ENCODE measurements at regions not wholly inside any gene's neighbourhood (a gene's known extent, or its start where the extent isn't known, plus 50 kb on each side); places are given as distances from the start of the nearest gene placed in this dataset.
"Not testable (repeated sequence)": the region's sequence is repeated elsewhere in the genome, so short reads cannot be mapped to it uniquely, and the experiment has no call there.

DNA sequence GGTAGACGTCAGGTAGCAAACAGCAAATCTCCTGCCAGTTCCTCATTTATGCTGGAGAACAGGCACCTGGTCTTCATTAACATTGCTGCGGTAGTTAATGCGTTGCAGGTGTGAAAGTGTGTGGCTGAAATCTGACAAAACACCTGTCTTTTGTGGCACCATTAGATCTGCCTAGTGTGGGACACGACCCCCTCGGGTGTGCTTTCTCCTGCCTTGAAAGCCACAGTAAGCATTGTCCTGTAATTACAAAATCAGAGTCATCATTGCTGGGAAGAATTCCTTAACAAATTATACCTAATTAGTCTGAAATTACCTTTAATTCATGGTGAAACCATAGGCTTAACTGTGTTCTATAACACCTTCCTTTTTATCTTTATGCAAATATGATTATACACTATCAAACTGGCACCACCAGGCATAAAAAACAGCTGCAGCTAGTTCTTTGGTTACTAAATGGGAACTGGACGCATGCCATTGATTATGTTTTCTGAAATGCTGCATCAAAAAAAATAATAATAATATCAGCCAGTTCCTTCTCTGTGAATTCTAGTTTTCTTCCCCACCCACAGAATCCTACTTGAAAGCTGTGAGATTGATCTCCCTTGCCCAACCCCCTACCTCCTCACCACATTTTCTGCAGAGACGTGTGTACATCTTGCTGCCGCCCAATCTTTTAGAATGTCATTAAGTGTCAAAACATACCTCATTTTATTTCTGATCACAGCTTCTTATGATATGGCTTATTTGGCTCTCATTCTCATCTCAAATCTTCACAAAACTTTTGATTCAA is 374.0 kb downstream of the NFIB start:
- DNase-seq: no peak

DNA sequence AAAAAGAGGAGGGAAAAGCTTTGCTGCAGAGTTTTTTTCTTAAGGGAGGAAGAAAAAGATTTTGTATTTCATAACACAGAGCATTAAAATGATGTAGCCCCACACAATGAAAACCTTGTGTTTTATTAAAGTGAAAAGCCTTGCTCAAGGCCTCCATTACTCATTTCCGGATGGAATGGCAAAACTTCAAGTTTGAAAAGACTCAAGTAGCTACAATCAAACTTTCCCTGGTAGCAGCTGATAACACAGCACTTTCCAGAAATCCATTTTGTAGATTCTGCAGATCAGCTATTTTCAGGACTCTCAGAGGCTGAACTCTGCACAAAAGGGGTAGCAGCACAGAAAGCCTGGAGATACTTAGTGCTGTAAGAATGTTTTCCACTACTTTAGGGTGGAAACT is 374.8 kb downstream of the NFIB start:
- no peak for DNase-seq

DNA sequence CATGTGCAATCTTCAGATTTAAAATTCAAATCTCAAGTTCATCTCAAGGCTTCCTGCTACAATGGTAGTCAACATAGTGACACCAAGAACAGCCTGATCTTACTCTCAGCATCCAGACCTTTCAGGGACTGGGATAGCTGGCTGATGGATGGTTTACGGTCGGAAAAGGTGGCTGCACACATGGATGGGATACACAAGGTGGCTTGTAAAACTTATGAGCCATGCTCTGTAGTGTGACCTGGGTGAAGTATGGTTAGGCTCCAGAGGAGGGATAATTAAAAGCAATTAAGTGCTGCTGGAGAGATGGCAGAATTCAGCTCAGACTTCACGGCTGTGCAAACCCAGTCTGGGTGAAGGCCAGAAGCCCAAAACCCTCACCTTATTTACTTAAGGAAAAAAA is 379.5 kb downstream of the NFIB start:
- DNase-seq: no peak

DNA sequence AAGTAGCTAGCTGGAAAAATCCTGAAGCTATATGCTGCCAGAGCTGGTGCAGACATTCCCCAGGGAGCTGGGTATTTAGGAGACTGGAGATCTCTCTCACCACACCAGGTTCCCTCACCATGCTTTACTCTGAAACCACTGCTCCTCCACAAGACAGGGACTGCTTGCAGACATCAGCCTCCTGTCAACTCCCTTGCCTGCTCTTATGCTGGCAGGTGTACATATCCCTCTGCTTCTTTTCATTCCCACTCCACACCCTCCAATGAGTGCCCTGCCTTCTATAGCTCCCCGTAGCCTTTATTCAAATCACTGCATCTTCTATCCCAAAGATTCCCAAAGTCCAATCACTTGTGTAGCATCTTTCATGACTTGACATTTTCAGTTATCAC is 380.7 kb downstream of the NFIB start:
- DNase-seq: no peak

DNA sequence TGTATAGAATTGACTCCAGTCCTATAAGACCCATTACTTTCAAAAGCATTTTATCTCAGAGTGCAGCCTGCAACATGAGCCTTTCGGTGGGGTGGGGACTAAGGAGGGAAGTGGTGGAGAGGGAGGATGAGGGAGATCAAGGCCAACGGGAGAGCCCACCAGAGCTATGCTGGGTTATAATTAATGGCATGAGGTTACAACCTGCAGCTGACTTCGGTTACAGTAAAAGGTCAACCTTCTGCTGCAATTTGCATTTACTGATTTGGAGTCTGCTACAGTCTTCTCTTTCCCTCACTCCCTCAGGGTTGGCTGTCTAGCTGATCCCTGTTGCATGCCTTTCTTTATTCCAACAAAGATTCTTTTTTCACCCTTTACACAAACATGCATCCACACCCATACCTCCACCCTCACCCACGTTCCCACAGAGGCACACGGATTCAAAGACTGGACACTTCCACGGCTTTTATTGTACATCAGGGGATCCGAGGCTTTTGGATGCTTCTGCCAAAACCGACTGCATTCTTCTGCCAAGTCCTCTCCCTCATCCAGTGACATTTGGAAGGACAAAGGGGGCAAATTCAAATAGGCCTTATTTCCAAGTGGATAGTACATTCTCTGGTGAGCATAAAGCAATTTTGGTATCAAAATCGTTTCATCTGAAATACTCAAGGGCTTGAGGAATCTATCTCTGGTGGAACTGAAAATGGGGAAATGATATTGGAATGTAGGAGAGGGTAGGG is 381.2 kb downstream of the NFIB start:
- no peak for DNase-seq

DNA sequence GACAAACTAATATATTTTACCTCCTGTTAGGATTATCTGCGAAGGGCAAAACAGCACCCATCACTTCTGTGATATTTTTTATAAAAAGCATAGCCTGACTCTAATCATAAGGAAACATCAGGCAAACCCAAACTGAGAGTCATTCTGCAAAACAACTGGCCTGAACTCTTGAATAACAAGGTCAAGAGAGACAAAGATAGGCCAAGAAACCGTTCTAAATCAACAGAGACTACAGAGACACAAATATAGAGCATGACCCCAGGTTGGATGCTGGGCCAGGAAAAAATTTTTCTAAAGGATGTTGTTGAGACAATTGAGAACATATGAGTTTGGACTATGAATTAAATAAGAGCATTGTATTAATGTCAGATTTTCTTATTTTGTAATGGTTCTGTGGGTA is 384.9 kb downstream of the NFIB start:
- DNase-seq: no peak

DNA sequence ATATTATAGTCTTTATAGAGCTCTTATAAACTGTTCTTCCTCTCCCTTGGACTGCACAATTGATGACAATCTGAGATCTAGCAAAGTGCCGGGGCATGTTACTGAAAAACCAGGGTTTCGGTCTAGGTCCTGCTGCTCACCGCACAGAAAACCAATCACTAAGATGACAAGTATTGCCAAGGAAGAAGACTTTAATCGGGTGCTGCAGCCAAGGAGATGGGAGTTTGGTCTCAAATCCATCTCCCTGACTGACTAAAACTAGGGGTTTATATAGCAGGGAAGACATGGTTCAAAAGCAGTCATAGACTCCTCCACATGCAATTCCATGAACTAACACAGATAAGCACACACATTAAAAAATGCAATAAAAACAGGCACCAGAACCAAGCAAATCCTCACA is 390.6 kb downstream of the NFIB start:
- DNase-seq: no peak

DNA sequence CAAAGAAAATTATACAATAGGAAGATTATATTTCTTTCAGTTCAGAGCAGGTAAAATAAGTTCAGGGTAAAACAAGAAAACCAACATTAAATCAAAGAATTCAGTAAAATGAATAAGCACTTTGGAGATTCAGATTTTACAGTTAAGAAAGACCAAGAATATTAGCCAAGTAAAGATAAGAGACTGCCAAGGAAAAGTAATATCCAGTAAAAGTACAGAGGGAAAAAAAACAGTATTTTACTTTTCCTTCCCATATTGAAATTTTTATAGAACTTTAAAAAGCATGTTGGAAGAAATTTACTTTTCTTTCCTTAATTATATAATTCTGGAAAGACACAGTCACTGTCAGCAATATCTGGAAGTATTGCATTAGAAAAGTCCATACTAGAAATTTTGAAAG is 393.4 kb downstream of the NFIB start:
- no peak for DNase-seq

DNA sequence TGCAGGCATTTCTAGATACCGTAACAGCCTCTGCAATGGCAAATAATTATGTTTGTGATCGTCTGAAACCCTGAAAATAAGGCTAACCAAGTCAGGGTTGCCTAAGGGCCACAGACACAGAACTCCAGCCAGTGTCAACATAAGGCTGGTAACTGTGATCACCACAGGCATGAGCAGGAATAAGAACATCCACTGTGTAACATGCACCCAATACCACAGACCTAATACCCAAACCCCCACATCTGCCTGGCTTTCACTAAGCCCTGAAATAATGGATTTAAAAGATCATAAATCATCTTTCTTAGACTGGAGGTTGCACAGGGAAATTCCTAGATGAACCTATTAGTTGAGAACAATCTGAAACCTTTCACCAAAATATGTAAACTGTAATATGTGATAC is 394.5 kb downstream of the NFIB start:
- DNase-seq: no peak

DNA sequence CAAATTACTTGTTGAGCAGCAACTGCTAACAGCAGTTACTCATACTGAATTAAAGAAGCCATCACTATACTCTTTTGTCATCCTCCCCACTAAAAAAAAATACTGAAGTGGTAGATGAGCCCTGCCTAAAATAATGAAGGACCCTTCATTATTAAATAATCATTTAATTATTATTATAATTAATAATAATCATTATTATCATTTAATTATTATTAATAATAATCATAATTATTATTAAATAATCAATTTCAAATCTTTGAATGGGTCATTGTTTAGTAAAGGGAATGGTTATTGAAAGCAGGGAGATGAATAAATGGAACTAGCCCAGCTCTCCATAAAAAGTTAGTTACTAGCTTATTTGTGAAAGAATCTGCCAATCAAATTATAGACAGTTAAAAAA is 396.4 kb downstream of the NFIB start:
- DNase-seq: no peak

DNA sequence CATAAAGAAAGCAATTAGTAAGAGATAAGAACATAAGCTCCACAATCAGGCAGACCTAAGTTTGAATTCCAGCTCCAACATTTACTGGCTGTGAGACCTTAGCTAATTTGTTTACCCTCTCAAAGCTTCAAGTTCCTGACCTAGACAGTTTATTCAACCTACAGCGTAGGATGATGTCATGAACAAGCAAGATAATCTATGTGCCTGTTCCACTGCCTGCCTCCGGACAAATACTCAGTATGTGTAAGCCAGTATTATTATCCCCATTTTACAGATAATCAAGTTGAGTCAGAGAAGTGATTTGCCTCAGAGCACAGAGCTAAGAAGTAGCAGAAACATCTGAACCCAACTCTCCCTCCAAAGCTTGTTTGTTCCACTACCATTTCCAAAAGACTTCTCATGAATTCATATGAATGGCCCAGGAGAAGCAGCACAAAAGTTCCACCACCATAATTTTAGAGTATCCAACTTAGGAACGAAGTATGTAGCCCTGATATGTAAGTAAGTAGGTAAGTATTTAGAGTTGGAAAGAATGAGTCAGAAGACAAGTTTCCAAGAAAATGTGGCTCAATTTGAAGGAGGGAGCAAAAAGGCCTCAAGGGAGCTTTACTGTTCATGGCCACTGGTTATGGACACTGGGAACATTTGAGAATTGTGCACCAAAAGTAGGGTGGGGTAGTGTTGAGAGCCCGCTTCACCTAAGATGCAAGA is 398.2 kb downstream of the NFIB start:
- no peak for DNase-seq

DNA sequence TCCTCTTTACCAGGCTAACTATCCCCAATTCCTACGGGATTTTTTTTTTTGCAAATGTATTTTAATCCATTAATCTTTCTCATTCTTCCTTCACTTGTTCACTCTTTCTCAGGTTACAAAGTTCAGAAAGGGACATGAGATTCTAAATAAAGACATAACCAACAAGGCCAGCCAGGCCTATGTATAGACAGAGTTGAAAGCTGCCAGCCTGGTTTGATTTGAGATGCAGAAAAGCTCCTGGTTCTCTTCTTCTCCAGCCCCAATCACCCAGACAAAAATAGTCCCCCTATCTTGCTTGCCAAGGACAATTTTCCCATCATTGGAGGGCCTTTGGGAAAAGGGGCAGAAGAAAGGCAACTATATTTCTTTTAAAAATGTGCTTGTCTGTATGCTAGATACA is 398.8 kb downstream of the NFIB start:
- no peak for DNase-seq

DNA sequence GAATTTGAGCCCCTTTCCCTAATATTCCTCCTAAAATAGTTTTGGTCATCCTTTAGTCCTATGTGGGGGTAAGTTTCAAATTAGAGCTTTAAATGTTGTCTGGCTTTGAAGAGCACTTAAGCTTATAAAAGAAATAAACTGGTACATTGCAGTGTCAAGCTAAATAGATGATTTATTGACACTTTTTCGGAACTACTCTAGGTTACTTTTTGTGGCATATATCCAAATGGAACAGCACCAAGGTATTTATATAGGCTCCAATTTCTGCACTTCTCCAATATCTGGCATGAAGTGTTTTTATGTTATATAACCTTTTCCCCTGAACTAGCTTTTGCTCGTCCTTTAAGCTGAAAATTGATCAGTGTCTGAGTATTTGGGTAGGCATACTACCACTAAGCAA is 402.5 kb downstream of the NFIB start:
- DNase-seq: no peak

DNA sequence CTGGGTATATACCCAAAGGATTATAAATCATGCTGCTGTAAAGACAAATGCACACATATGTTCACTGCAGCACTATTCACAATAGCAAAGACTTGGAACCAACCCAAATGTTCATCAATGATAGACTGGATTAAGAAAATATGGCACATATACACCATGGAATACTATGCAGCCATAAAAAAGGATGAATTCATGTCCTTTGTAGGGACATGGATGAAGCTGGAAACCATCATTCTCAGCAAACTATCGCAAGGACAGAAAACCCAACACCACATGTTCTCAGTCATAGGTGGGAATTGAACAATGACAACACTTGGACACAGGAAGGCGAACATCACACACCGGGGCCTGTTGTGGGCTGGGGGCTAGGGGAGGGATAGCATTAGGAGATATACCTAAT is 406.1 kb downstream of the NFIB start:
- not testable (repeated sequence) for DNase-seq

DNA sequence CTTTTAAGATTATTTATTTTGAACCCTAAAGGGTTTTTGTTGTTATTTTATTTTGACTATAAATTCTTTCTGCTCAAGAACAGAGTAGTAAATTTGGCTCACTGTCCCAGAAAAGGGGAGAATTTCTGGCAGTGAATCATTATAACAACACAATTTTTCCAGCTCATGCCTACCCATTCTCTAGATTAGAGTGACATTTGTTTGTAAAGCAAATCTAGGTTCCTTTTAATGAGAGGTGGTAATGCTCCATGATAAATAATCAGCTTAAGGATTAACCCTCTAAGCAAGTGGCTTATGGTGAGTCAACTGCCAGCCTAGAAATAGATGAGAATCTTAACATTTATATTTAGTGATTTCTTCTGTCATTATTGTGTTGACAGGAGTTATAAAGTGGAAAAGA is 409.2 kb downstream of the NFIB start:
- no peak for DNase-seq

DNA sequence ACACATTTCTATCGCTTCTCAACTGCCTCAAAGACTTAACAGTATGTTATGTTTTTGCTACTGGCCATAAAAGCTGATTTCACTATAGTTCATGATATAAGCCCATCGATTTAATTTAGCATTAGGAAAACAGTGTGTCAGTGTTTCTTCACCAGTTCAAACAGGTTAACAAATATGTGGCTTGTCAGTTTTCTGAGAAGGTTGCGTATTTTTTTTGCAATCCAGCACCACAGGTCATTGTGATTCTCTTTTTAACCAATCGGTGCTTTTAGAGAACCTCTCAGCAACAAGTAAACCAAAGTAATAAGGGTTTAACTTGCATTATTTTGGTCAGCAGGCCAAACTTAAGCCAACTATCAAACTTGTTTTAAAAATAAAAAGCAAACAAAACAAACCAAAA is 409.6 kb downstream of the NFIB start:
- DNase-seq: no peak

DNA sequence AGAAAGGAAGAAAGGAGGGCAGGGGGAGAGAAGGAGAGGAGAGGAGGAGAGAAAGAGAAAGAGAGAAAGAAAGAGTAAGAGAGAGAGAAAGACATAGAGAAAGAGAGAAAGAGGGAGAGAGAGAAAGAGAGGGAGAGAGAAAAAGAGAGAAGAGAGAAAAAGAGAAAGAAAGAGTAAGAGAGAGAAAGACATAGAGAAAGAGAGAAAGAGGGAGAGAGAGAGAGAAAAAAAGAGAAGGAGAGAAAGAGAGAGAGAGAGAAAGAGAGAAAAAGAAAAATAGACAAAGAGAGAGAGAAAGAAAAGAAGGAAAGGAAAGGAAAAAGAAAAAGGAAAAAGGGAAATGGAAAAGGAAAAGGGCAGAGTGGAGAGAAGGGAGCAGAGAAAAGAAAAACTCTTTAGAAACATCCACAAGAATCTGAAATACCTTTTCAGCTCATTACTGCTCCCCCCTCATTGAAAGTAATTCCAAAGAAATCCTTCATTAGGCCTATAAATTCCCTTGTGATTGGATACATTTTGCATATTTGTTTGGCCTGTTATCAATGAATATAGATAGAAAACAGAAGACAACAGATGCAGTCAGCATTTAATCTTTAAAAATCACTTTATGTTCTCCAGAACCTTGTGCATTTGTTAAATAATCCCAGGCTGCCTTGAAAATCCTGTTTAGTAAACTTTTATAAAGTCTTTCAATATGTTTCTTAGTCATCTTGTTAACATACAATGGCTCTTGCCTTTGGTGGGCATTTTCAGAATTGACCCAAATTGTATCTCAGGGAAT is 411.5 kb downstream of the NFIB start:
- DNase-seq: no peak

DNA sequence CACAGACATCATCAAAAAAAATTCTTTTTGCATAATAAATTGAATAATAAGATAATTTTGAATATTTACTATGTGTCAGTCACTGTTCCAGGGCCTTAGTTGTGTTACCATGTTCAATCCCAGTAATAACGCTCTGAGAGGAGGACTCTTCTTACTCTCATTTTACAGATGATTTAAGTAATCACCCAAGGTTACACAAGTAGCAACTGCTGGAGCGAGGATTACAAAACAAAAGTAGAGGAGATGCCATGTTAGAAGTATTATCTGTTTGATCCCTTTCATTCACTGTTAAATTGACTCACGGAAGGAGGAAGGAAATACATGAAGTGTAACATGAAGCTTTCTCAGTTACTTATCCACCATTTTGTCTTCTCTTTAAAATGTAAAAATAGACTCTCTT is 412.8 kb downstream of the NFIB start:
- DNase-seq: no peak

DNA sequence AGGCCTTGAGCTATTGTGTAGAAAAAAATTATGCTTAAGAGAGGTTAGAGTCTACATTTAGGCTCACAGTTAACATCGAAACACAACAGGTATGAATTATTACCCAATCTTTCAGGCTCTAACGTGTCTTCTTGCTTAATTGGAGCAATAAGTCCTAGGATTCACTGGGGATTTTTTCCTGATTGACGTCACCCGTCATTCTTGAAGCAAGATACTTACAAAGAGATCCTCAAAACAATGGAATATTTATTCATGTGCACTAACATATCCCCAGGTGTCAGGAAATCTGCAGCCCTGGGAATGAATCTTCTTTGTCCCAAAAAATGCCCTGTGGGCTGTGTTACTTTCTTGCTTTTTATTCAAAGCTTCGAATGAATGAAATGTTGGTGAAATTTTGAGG is 413.5 kb downstream of the NFIB start:
- DNase-seq: no peak

DNA sequence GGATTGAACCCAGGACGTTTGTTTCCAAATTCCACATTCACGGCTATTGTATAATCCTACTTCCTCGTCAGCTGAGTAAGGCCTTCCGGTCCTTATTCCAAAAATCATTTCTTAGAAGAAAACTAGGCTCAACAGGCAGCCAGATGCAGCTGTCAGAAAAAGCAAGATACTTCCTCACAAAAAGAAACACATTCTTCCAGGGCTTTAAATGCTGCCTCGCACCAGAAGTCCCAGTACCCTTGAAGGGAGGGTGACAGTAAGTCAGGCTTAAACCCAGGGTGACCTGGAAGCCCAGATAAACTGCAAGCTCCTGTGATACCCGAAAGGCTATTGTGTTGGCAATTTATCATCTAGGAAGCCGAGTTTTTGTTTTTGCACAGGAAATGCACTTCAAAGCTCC is 414.0 kb downstream of the NFIB start:
- DNase-seq: no peak

DNA sequence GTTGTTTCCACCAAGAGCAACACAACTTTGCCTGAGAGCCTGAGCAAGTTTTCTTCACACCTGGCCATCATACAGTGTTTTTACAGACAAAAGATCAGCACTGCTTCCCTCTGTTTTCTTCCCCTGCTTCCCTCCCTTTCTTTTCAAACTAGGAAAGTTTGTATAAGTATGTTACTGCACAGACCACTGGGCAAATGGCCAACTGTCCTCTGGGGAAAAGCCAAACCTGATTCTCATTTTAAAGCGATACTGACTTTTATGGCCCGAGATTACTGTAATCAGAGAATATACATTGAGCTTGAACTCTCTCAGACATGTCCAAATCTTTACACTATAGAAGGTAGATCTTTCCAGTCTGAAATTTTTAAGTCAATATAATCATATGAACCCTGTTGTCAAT is 415.0 kb downstream of the NFIB start:
- DNase-seq: no peak

DNA sequence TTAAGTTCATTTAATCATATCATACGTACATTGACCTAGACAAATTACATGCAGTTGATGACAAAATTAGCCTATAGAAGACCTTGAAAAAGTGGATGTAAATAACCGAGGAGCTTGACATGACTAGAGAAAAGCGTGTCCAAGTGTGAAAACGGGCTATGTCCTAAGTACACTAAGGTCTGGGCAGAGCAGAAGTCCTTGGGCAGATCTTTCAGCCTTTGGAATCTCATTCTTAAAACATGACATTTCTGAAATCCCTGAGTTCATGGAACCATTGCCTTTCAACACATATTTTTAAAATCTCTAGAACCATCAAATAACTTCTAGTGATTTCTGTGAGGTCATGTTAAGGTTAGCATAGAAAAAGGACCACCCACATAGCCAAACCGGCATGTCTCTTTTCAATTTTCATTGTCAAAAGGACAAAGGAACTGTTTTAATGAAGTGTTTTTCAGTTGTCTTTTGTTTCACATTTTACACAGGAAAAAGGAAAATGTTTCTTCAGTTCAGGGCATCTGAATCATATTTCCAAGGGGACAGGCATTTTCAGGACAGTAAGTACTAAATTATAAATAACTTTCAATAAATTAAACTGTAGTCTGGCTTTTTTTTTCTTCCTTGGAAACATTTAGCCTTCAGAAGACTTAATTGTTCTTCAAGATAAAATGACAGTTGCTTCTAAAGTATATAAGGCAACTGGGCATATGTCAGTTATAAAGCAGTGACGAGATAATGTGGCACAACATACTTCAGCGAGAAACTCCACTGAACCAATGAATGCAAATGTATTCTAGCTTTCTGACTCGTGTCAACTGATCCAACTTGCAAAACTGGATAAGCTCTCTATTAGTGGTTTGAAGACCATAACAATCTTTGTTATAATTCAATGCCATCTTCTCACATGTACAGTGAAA is 416.8 kb downstream of the NFIB start:
- DNase-seq: no peak
